ENCODE measurements at regions not wholly inside any gene's neighbourhood (a gene's known extent, or its start where the extent isn't known, plus 50 kb on each side); places are given as distances from the start of the nearest gene placed in this dataset.

DNA sequence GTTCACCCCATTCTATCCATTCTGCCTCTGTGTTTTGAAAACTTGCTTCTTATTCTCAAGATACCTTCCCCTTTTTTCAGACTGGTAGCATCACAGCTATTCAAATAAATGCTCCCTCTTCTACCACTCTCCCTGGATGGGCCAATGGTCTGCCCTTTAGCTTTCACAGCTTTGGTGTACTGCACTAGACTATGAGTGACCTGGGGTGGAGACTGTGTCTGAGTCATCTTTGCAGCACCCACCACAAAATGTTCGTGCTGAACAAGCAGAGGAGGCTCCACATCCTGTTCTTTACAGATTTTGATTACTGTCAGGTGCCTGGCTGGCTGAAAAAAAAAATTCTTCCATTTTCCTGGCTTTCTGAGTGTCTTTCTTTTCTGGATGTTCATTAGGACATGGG lies 1104.1 kb upstream of the TMEM132C start:
- no peak overlapping the region for H3K9ac ChIP-seq (ENCODE audit: low read length)
- H3K4me2 ChIP-seq (ENCODE audit: low read depth, low read length, poor library complexity, severe bottlenecking), result no peak overlapping the region
- H3K36me3 ChIP-seq (ENCODE audit: low read length), result no peaks in the 10 kb centered on the region
- no peaks in the 10 kb centered on the region for H3F3A ChIP-seq (ENCODE audit: insufficient read depth)
- H3K4me3 ChIP-seq (ENCODE audit: insufficient read depth, low read length, poor library complexity, severe bottlenecking), result no peak overlapping the region
- H4K20me1 ChIP-seq (ENCODE audit: low read depth, low read length), result no peaks in the 10 kb centered on the region
- TF ChIP-seq, protein P1, sequence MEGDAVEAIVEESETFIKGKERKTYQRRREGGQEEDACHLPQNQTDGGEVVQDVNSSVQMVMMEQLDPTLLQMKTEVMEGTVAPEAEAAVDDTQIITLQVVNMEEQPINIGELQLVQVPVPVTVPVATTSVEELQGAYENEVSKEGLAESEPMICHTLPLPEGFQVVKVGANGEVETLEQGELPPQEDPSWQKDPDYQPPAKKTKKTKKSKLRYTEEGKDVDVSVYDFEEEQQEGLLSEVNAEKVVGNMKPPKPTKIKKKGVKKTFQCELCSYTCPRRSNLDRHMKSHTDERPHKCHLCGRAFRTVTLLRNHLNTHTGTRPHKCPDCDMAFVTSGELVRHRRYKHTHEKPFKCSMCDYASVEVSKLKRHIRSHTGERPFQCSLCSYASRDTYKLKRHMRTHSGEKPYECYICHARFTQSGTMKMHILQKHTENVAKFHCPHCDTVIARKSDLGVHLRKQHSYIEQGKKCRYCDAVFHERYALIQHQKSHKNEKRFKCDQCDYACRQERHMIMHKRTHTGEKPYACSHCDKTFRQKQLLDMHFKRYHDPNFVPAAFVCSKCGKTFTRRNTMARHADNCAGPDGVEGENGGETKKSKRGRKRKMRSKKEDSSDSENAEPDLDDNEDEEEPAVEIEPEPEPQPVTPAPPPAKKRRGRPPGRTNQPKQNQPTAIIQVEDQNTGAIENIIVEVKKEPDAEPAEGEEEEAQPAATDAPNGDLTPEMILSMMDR (IDR thresholded peaks at IDR 0.05; ENCODE audit: insufficient read depth, low read length, poor library complexity, severe bottlenecking), result no peak
- no peak for TF ChIP-seq EZH2phosphoT487 (conservative IDR thresholded peaks at IDR 0.05; ENCODE audit: low read length)
- H3K27ac ChIP-seq (ENCODE audit: low read depth, low read length), result no peak overlapping the region
- H3K79me2 ChIP-seq (ENCODE audit: insufficient read depth, low read length), result no peaks in the 10 kb centered on the region
- no peaks in the 10 kb centered on the region for H3K27me3 ChIP-seq (ENCODE audit: low read length)
- no peaks in the 10 kb centered on the region for H3K9me3 ChIP-seq (ENCODE audit: insufficient read depth, low read length)
- no peak overlapping the region for H2AFZ ChIP-seq (ENCODE audit: low read depth, low read length, severe bottlenecking)
- no peaks in the 10 kb centered on the region for H3K9me2 ChIP-seq (replicated peaks; ENCODE audit: insufficient read depth, low read length)

DNA sequence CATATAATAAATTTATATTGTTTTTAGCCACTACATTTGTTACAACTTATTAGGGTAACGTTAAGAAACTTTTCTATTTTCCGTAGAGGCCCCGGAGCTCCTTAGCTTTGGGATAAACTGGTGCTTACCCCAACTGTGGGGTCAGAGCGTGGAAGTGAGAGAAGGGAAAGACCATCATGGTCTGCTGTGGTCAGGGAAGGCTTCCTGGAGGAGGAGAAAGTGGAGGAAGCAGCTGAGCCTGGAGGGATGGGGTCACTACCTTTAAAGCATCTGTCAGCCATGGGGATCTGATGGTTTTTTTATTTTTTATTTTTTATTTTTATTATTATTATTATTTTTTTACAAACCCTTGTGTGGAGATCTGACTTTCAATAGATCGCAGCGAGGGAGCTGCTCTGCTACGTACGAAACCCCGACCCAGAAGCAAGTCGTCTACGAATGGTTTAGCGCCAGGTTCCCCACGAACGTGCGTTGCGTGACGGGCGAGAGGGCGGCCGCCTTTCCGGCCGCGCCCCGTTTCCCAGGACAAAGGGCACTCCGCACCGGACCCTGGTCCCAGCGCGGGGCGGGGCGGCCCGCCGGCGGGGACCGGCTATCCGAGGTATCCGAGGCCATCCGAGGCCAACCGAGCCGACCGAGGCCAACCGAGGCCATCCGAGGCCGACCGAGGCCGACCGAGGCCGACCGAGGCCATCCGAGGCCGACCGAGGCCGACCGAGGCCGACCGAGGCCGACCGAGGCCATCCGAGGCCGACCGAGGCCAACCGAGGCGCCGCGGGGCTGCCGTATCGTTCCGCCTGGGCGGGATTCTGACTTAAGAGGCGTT lies 1101.2 kb upstream of the TMEM132C start:
- Histone ChIP-seq H3K9me3 (ENCODE audit: insufficient read depth, low read length) (no peaks in the 10 kb centered on the region), H3K4me2 (ENCODE audit: low read depth, low read length, poor library complexity, severe bottlenecking) (no peak overlapping the region), H3K79me2 (ENCODE audit: insufficient read depth, low read length) (no peaks in the 10 kb centered on the region), H3K9ac (ENCODE audit: low read length) (no peak overlapping the region), H4K20me1 (ENCODE audit: low read depth, low read length) (no peaks in the 10 kb centered on the region), H3K27me3 (ENCODE audit: low read length) (no peaks in the 10 kb centered on the region), H3K36me3 (ENCODE audit: low read length) (no peaks in the 10 kb centered on the region), H3K4me3 (ENCODE audit: insufficient read depth, low read length, poor library complexity, severe bottlenecking) (no peak overlapping the region), H3K9me2 (replicated peaks; ENCODE audit: insufficient read depth, low read length) (no peaks in the 10 kb centered on the region), H2AFZ (ENCODE audit: low read depth, low read length, severe bottlenecking) (no peak overlapping the region), H3K27ac (ENCODE audit: low read depth, low read length) (no peak overlapping the region), H3F3A (ENCODE audit: insufficient read depth) (no peaks in the 10 kb centered on the region)
- TF ChIP-seq EZH2phosphoT487 (conservative IDR thresholded peaks at IDR 0.05; ENCODE audit: low read length), result no peak

DNA sequence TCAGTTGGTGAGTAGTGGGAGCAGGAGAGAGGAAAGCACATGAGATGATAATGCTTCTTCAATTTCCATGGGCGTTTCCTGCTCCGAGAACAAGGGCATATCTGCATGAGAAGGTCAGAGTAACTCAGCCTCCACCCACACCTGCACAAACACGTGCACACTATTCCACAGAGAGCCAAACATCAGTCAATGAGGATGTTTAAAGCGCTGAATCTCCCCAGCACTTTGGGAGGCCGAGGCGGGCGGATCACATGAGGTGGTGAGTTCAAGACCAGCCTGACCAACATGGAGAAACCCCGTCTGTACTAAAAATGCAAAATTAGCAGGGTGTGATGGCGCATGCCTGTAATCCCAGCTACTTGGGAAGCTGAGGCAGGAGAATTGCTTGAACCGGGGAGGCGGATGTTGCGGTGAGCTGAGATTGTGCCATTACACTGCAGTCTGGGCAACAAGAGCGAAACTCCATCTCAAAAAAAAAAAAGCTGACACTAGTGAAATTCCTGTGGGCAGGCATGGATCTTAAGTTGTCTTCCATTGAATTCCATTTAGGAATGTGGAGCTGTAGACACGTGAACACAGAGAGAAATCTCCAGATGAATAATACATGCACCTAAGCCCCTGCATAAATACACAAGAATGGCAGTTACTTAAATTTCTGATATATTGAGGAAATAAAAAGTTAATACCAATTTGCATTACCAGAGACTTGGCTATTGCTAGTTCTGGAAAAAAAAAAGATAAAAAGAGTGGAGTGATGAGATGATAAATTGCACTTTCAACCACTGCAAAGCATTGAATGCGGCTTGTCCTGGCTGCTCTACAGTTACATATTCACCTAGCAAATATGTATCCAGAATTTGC lies 1097.4 kb upstream of the TMEM132C start:
- Histone ChIP-seq H3K9me3 (ENCODE audit: insufficient read depth, low read length) (no peaks in the 10 kb centered on the region), H3K36me3 (ENCODE audit: low read length) (no peaks in the 10 kb centered on the region)

More for the DNA sequence above, 1097.4 kb upstream of the TMEM132C start:
- Histone ChIP-seq H3K27ac (ENCODE audit: low read depth, low read length) (no peak overlapping the region), H4K20me1 (ENCODE audit: low read depth, low read length) (no peaks in the 10 kb centered on the region), H3K27me3 (ENCODE audit: low read length) (no peaks in the 10 kb centered on the region), H2AFZ (ENCODE audit: low read depth, low read length, severe bottlenecking) (no peak overlapping the region), H3K79me2 (ENCODE audit: insufficient read depth, low read length) (no peaks in the 10 kb centered on the region), H3K4me3 (ENCODE audit: insufficient read depth, low read length, poor library complexity, severe bottlenecking) (no peak overlapping the region), H3K9me2 (replicated peaks; ENCODE audit: insufficient read depth, low read length) (no peaks in the 10 kb centered on the region), H3F3A (ENCODE audit: insufficient read depth) (no peaks in the 10 kb centered on the region), H3K9ac (ENCODE audit: low read length) (no peak overlapping the region), H3K4me2 (ENCODE audit: low read depth, low read length, poor library complexity, severe bottlenecking) (no peak overlapping the region)
- TF ChIP-seq, protein P1 (IDR thresholded peaks at IDR 0.05; ENCODE audit: insufficient read depth, low read length, poor library complexity, severe bottlenecking), result no peak
- no peak for TF ChIP-seq EZH2phosphoT487 (conservative IDR thresholded peaks at IDR 0.05; ENCODE audit: low read length)
